Astrocyte of the cerebellum (primary cell): ENCODE measurements at regions not wholly inside any gene's neighbourhood (a gene's known extent, or its start where the extent isn't known, plus 50 kb on each side); places are given as distances from the start of the nearest gene placed in this dataset.

Experiments
- DNase-seq: peaks from one replicate; pipeline ENCODE4 v3.0.0-alpha.2; 2011; ENCODE audit warnings: low read depth
- H3K4me3 ChIP-seq: 2 replicates; pipeline ENCODE4 v1.5.1; 2011; ENCODE audit warnings: mild to moderate bottlenecking, low read depth, low read length, moderate library complexity
- CTCF ChIP-seq: IDR thresholded peaks from 2 replicates; pipeline ENCODE4 v1.5.1; 2012; ENCODE audit warnings: low read length, low read depth, moderate library complexity, mild to moderate bottlenecking; ENCODE audit errors: missing control alignments
- in situ Hi-C: cut with HindIII; loops from 2 replicates; pipeline ENCODE4 v1.10.0; 2017; ENCODE audit warnings: low sequenced_read_pairs

GRCh38 chr4:110753466-110753865 lies 130.6 kb upstream of the PITX2 start:
- H3K4me3 ChIP-seq: no peak overlapping the region
- peak; percentile 16 for DNase-seq
- no peak for TF ChIP-seq CTCF
- in situ Hi-C loops: no loop called here

- in situ Hi-C loops: no loop called here
- no peak for TF ChIP-seq CTCF
- DNase-seq: peak; percentile 9
- H3K4me3 ChIP-seq: no peak overlapping the region
Measured at GRCh38 chr4:110754716-110755115, 131.8 kb upstream of the PITX2 start.

- H3K4me3 ChIP-seq: no peak overlapping the region
- no peak for DNase-seq
- no peak for TF ChIP-seq CTCF
- in situ Hi-C loops: no loop called here
Measured at GRCh38 chr4:110769578-110769977, 146.7 kb upstream of the PITX2 start.

GRCh38 chr4:110770353-110770752 lies 147.5 kb upstream of the PITX2 start:
- in situ Hi-C loops: no loop called here

GRCh38 chr4:110778521-110778920 lies 155.6 kb upstream of the PITX2 start:
- DNase-seq: peak; percentile 48
- TF ChIP-seq CTCF: no peak
- H3K4me3 ChIP-seq: no peak overlapping the region
- in situ Hi-C loops: no loop called here

More at GRCh38 chr4:110770353-110770752, 147.5 kb upstream of the PITX2 start:
- H3K4me3 ChIP-seq: no peak overlapping the region
- TF ChIP-seq CTCF: no peak
- no peak for DNase-seq

- no peak for DNase-seq
- TF ChIP-seq CTCF: no peak
- H3K4me3 ChIP-seq: no peak overlapping the region
- in situ Hi-C loops: no loop called here
Measured at GRCh38 chr4:110780538-110780937, 157.7 kb upstream of the PITX2 start.

- in situ Hi-C loops: no loop called here
- no peak overlapping the region for H3K4me3 ChIP-seq
- DNase-seq: no peak
- TF ChIP-seq CTCF: no peak
Measured at GRCh38 chr4:110781944-110782343, 159.1 kb upstream of the PITX2 start.
